H1 (cell line): ENCODE measurements at regions not wholly inside any gene's neighbourhood (a gene's known extent, or its start where the extent isn't known, plus 50 kb on each side); places are given as distances from the start of the nearest gene placed in this dataset.

Experiments
- CTCF ChIA-PET: fragments of 300-600 bp; sonication (Branson Sonifier 250); formaldehyde crosslinking; loops from one replicate; lab custom pipeline; 2021; ENCODE audit not compliant: partially characterized antibody; lab: Charles Lee
- POLR2A ChIA-PET: fragments of 300-600 bp; sonication (Branson Sonifier 250); formaldehyde crosslinking; loops from one replicate; lab custom pipeline; 2021; ENCODE audit warnings: inconsistent platforms; ENCODE audit not compliant: partially characterized antibody; lab: Charles Lee
- DNase-seq, 2 experiments: peaks; one replicate each; pipeline versions ENCODE4 v3.0.0 to v3.0.0-alpha.2; 2010 to 2022; ENCODE audit warnings: low spot score in 2 of 2, low read depth in 1 of 2, mixed read lengths in 1 of 2
- FAIRE-seq: peaks from 2 replicates; lab custom pipeline; 2011; peaks lifted over from hg19 to GRCh38; lab: Jason Lieb, UNC
- H2AFZ ChIP-seq: 2 replicates; pipeline ENCODE4 v1.8.1; 2012; ENCODE audit warnings: low read length, inconsistent platforms
- H2AK5ac ChIP-seq: 2 replicates; pipeline ENCODE4 v1.6.1; 2013; ENCODE audit warnings: low read depth, low read length
- H2BK120ac ChIP-seq: replicated peaks from 2 replicates; pipeline ENCODE3; 2013; ENCODE audit warnings: low read depth, low read length, inconsistent platforms
- H2BK12ac ChIP-seq: 2 replicates; pipeline ENCODE4 v1.6.1; 2013; ENCODE audit warnings: low read depth, low read length
- H2BK15ac ChIP-seq: 2 replicates; pipeline ENCODE4 v1.6.1; 2013; ENCODE audit warnings: low read length
- H2BK20ac ChIP-seq: 2 replicates; pipeline ENCODE4 v1.6.1; 2013; ENCODE audit warnings: low read length
- H2BK5ac ChIP-seq: 2 replicates; pipeline ENCODE4 v1.6.1; 2013; ENCODE audit warnings: low read depth, low read length
- H3K14ac ChIP-seq: 2 replicates; pipeline ENCODE4 v1.6.1; 2013; ENCODE audit warnings: inconsistent platforms; ENCODE audit not compliant: insufficient read length
- H3K18ac ChIP-seq: 2 replicates; pipeline ENCODE4 v1.6.1; 2013; ENCODE audit warnings: low read length; ENCODE audit errors: extremely low read depth
- H3K23ac ChIP-seq: 2 replicates; pipeline ENCODE4 v1.6.1; 2013; ENCODE audit warnings: inconsistent platforms; ENCODE audit not compliant: insufficient read length
- H3K23me2 ChIP-seq: 2 replicates; pipeline ENCODE4 v1.6.1; 2013; ENCODE audit warnings: low read depth, low read length
- H3K27ac ChIP-seq: 2 replicates; pipeline ENCODE4 v1.6.1; 2011; ENCODE audit warnings: low read depth, low read length, inconsistent platforms
- H3K27me3 ChIP-seq, 4 experiments: replicated peaks in 1 of 4; 1 replicate in 1 of 4; 2 replicates in 3 of 4; pipeline versions ENCODE4 v1.6.1 to v1.8.1; 2011 to 2013; ENCODE audit warnings: low read length in 3 of 4, mild to moderate bottlenecking in 3 of 4, inconsistent platforms in 2 of 4, mixed read lengths in 2 of 4, moderate library complexity in 1 of 4; ENCODE audit not compliant: control insufficient read depth in 3 of 4, insufficient read depth in 3 of 4; ENCODE audit errors: extremely low read depth in 1 of 4
- H3K36me3 ChIP-seq, 4 experiments: 2 replicates each; pipeline versions ENCODE4 v1.6.1 to v1.8.1; 2011 to 2013; ENCODE audit warnings: mild to moderate bottlenecking in 4 of 4, low read length in 3 of 4, moderate library complexity in 2 of 4, control low read depth in 1 of 4, inconsistent platforms in 1 of 4; ENCODE audit not compliant: insufficient read depth in 4 of 4, control insufficient read depth in 2 of 4
- H3K4ac ChIP-seq: replicated peaks from 2 replicates; pipeline ENCODE3; 2013; ENCODE audit warnings: low read length, low read depth, mixed read lengths, inconsistent platforms; ENCODE audit not compliant: insufficient read length
- H3K4me1 ChIP-seq, 4 experiments: replicated peaks in 1 of 4; 1 replicate in 1 of 4; 2 replicates in 3 of 4; pipeline versions ENCODE4 v1.6.1 to v1.8.1; 2011 to 2013; ENCODE audit warnings: low read length in 3 of 4, inconsistent platforms in 2 of 4, mixed read lengths in 1 of 4; ENCODE audit not compliant: insufficient read depth in 4 of 4, control insufficient read depth in 3 of 4
- H3K4me2 ChIP-seq, 2 experiments: 2 replicates each; pipeline versions ENCODE4 v1.6.1 to v1.8.1; 2011 to 2013; ENCODE audit warnings: low read depth in 2 of 2, low read length in 2 of 2, control low read depth in 1 of 2, inconsistent platforms in 1 of 2, mild to moderate bottlenecking in 1 of 2; ENCODE audit not compliant: insufficient read depth in 1 of 2
- H3K4me3 ChIP-seq, 4 experiments: fragments of 200-600, 300-600 bp in 1 of 4; sonication (generic), shearing (Covaris generic), sonication (Bioruptor Twin) in 1 of 4; 2 replicates each; pipeline versions ENCODE4 v1.5.1 to v1.8.1; 2011 to 2016; ENCODE audit warnings: low read length in 4 of 4, low read depth in 3 of 4, control low read depth in 2 of 4, inconsistent platforms in 2 of 4, mild to moderate bottlenecking in 2 of 4, mixed read lengths in 1 of 4, moderate library complexity in 1 of 4; ENCODE audit not compliant: insufficient read depth in 2 of 4; ENCODE audit errors: extremely low read depth in 1 of 4
- H3K56ac ChIP-seq: replicated peaks from 2 replicates; pipeline ENCODE3; 2013; ENCODE audit warnings: low read depth, mild to moderate bottlenecking, mixed read lengths, low read length, inconsistent platforms; ENCODE audit not compliant: insufficient read length
- H3K79me1 ChIP-seq: 2 replicates; pipeline ENCODE4 v1.6.1; 2013; ENCODE audit warnings: low read depth, low read length, control low read depth
- H3K79me2 ChIP-seq, 2 experiments: 2 replicates each; pipeline versions ENCODE4 v1.6.1 to v1.8.1; 2012 to 2013; ENCODE audit warnings: low read length in 2 of 2, mild to moderate bottlenecking in 2 of 2, inconsistent platforms in 1 of 2; ENCODE audit not compliant: insufficient read depth in 2 of 2, control insufficient read depth in 1 of 2
- H3K9ac ChIP-seq, 4 experiments: replicated peaks in 1 of 4; 1 replicate in 1 of 4; 2 replicates in 3 of 4; pipeline versions ENCODE4 v1.6.1 to v1.8.1; 2011 to 2013; ENCODE audit warnings: low read depth in 3 of 4, low read length in 3 of 4, control low read depth in 2 of 4, mild to moderate bottlenecking in 2 of 4, moderate library complexity in 2 of 4, inconsistent platforms in 1 of 4; ENCODE audit errors: extremely low read depth in 1 of 4
- H3K9me3 ChIP-seq, 2 experiments: 2 replicates each; pipeline versions ENCODE4 v1.6.1 to v1.8.1; 2012 to 2013; ENCODE audit warnings: mild to moderate bottlenecking in 2 of 2, moderate library complexity in 2 of 2, control low read depth in 1 of 2, inconsistent platforms in 1 of 2, low read depth in 1 of 2, low read length in 1 of 2, mixed read lengths in 1 of 2; ENCODE audit not compliant: insufficient read depth in 2 of 2
- H4K20me1 ChIP-seq, 2 experiments: replicated peaks in 1 of 2; 2 replicates each; pipeline versions ENCODE3 to v1.8.1; 2011 to 2013; ENCODE audit warnings: inconsistent platforms in 2 of 2, low read length in 2 of 2, mild to moderate bottlenecking in 1 of 2; ENCODE audit not compliant: insufficient read depth in 2 of 2, control insufficient read depth in 1 of 2
- H4K5ac ChIP-seq: 2 replicates; pipeline ENCODE4 v1.6.1; 2013; ENCODE audit warnings: low read length, low read depth, mixed read lengths, inconsistent platforms; ENCODE audit not compliant: insufficient read length
- H4K8ac ChIP-seq: 2 replicates; pipeline ENCODE4 v1.8.0; 2013; ENCODE audit warnings: mild to moderate bottlenecking, moderate library complexity, low read length, inconsistent platforms; ENCODE audit not compliant: insufficient read depth; ENCODE audit errors: extremely low read depth
- H4K91ac ChIP-seq: replicated peaks from 2 replicates; pipeline ENCODE3; 2013; ENCODE audit warnings: low read length, mixed read lengths, inconsistent platforms; ENCODE audit not compliant: insufficient read length
- BACH1 ChIP-seq: IDR thresholded peaks from 2 replicates; pipeline ENCODE4 v1.6.1; 2012; ENCODE audit warnings: low read length, improper control_type of control experiment
- HDAC6 ChIP-seq: IDR thresholded peaks from one replicate; pipeline ENCODE4 v1.7.1; 2012; ENCODE audit warnings: low read depth, mild to moderate bottlenecking, inconsistent platforms, low read length, moderate library complexity
- JUND ChIP-seq: IDR thresholded peaks from 2 replicates; pipeline ENCODE4 v1.6.1; 2011; ENCODE audit warnings: mild to moderate bottlenecking, improper control_type of control experiment, low read length
- KDM1A ChIP-seq: fragments of 200-600, 300-600 bp; sonication (generic); IDR thresholded peaks from 2 replicates; pipeline ENCODE4 v1.7.1; 2016; ENCODE audit warnings: mild to moderate bottlenecking, low read length, borderline replicate concordance
- PHF8 ChIP-seq: fragments of 200-600 bp; sonication (generic); conservative IDR thresholded peaks from 2 replicates; pipeline ENCODE4 v1.7.1; 2012; ENCODE audit warnings: low read depth, mild to moderate bottlenecking, inconsistent platforms, low read length, moderate library complexity
- SP1 ChIP-seq: IDR thresholded peaks from 2 replicates; pipeline ENCODE4 v1.6.1; 2011; ENCODE audit warnings: low read depth, low read length
- TAF7 ChIP-seq: optimal IDR thresholded peaks from 2 replicates; pipeline ENCODE3; 2011; ENCODE audit warnings: low read depth, mild to moderate bottlenecking, inconsistent platforms, low read length, moderate library complexity, borderline replicate concordance
- WGBS, 2 experiments: shearing (Covaris generic) in 1 of 2; methylation state at CpG; one replicate each; pipeline versions ENCODE4 v1.1.6 to v1.1.7; 2013 to 2015; ENCODE audit warnings: low lambda C conversion rate in 2 of 2, mixed read lengths in 2 of 2, inconsistent platforms in 1 of 2, low coverage in 1 of 2, missing lambda C conversion rate in 1 of 2; ENCODE audit not compliant: insufficient replicate concordance in 2 of 2, insufficient coverage in 1 of 2, insufficient read length in 1 of 2; ENCODE audit errors: extremely low coverage in 1 of 2, missing lambda C conversion rate in 1 of 2; 5-methylcytosine and 5-hydroxymethylcytosine counted together
- TF ChIP-seq, protein P1 (sequence below): IDR thresholded peaks from 2 replicates; pipeline ENCODE4 v1.6.1; 2011; ENCODE audit warnings: low read depth, mild to moderate bottlenecking, low read length; ENCODE audit not compliant: insufficient read depth

DNA sequence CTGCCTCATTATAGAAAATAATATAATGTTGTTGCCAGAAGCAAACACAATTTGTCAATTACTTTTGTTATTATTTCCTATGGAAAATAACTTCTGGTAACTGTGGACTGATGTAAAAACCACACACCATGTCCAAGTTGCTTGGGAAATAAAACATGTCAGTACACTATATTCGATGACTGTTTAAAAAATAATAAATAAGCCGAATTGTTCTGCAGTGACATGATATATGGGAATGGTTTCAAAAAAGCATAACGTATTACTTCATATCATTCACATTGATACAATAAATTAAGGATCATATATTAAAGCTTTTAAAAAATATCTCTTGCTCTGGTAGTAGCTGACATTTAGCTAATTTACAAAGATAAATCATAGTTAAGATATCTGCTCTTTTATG is 2062.1 kb downstream of the PCDH9 start:
- Histone ChIP-seq H3K23ac (no peak overlapping the region), H4K91ac (no peak overlapping the region), H3K4me3 (no peak overlapping the region), H3K23me2 (no peaks in the 10 kb centered on the region), H2BK120ac (no peak overlapping the region), H3K36me3 (no peaks in the 10 kb centered on the region), H3K79me2 (no peaks in the 10 kb centered on the region), H3K4me1 (no peaks in the 10 kb centered on the region), H2BK5ac (no peak overlapping the region), H3K4me2 (no peak overlapping the region), H2BK20ac (no peak overlapping the region), H2AFZ (no peak overlapping the region)
- ChIA-PET POLR2A (no interaction called here), CTCF (no interaction called here)
- no peak for TF ChIP-seq PHF8
- TF ChIP-seq BACH1: no peak
- no peak for TF ChIP-seq SP1
- no peak for TF ChIP-seq KDM1A
- TF ChIP-seq, protein P1, sequence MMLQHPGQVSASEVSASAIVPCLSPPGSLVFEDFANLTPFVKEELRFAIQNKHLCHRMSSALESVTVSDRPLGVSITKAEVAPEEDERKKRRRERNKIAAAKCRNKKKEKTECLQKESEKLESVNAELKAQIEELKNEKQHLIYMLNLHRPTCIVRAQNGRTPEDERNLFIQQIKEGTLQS: no peak
- TF ChIP-seq HDAC6: no peak
- TF ChIP-seq TAF7: no peak
- TF ChIP-seq JUND: no peak
- TF ChIP-seq, all 59 proteins: peak for 0
- H3K27me3 ChIP-seq: no peaks in the 10 kb centered on the region
- H4K20me1 ChIP-seq: no peaks in the 10 kb centered on the region
- no peak overlapping the region for H2BK12ac ChIP-seq
- WGBS, 2 experiments: 94% methylated on average over 3 of the region's 3 CpGs; no CpG with 5 or more reads in 1 of the 2 experiments
- H3K9ac ChIP-seq: no peak overlapping the region
- no peaks in the 10 kb centered on the region for H3K9me3 ChIP-seq
- H3K56ac ChIP-seq: no peak overlapping the region
- no peak overlapping the region for H2BK15ac ChIP-seq
- no peaks in the 10 kb centered on the region for H3K79me1 ChIP-seq
- no peak for FAIRE-seq
- H4K5ac ChIP-seq: no peak overlapping the region
- H3K27ac ChIP-seq: no peak overlapping the region
- DNase-seq: no peak
- H3K18ac ChIP-seq: no peak overlapping the region
- H2AK5ac ChIP-seq: no peak overlapping the region
- no peak overlapping the region for H4K8ac ChIP-seq
- H3K14ac ChIP-seq: no peak overlapping the region
- H3K4ac ChIP-seq: no peak overlapping the region
